GM13977 (cell line): ENCODE measurements at regions not wholly inside any gene's neighbourhood (a gene's known extent, or its start where the extent isn't known, plus 50 kb on each side); places are given as distances from the start of the nearest gene placed in this dataset.

ENCODE experiments used
- DNase-seq: peaks from one replicate; pipeline ENCODE4 v3.0.0; 2012; ENCODE audit warnings: low spot score
- in situ Hi-C: fragments of 300-500 bp; cut with MboI; formaldehyde crosslinking; loops from one replicate; pipeline ENCODE4 v1.12.0; 2022; ENCODE audit warnings: low sequenced_read_pairs, low pct_unique_long_range_greater_than_20kb, mixed read lengths, inconsistent platforms; ENCODE audit not compliant: unreplicated experiment
- TF ChIP-seq, protein P1 (sequence below): IDR thresholded peaks from 2 replicates; pipeline ENCODE4 v1.5.1; 2012; ENCODE audit warnings: mild to moderate bottlenecking, control low read depth; ENCODE audit not compliant: insufficient read depth; ENCODE audit errors: extremely low read depth, missing control alignments

DNA sequence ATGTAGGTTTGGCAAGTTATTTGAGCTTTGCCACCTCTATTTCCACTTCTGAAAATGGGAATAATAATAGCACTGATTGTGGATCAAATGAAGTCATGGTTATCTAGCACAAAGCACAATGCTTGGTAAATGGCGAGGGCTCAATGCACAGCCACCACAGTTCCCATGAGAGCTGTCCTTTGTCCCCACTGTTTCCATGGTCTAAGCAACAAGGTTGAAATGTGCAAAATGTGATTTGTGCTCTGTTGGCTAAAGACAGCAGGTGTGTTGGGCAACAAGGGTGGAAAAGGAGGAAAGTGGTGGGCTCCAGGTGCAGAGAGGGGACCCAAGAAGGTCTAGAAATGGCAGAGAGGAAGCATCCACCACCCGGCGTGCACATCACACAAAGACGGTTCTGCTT, 200.5 kb downstream of the TRIM29 start:
- in situ Hi-C loops: no loop called here
- TF ChIP-seq, protein P1, sequence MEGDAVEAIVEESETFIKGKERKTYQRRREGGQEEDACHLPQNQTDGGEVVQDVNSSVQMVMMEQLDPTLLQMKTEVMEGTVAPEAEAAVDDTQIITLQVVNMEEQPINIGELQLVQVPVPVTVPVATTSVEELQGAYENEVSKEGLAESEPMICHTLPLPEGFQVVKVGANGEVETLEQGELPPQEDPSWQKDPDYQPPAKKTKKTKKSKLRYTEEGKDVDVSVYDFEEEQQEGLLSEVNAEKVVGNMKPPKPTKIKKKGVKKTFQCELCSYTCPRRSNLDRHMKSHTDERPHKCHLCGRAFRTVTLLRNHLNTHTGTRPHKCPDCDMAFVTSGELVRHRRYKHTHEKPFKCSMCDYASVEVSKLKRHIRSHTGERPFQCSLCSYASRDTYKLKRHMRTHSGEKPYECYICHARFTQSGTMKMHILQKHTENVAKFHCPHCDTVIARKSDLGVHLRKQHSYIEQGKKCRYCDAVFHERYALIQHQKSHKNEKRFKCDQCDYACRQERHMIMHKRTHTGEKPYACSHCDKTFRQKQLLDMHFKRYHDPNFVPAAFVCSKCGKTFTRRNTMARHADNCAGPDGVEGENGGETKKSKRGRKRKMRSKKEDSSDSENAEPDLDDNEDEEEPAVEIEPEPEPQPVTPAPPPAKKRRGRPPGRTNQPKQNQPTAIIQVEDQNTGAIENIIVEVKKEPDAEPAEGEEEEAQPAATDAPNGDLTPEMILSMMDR: no peak
- DNase-seq: no peak

DNA sequence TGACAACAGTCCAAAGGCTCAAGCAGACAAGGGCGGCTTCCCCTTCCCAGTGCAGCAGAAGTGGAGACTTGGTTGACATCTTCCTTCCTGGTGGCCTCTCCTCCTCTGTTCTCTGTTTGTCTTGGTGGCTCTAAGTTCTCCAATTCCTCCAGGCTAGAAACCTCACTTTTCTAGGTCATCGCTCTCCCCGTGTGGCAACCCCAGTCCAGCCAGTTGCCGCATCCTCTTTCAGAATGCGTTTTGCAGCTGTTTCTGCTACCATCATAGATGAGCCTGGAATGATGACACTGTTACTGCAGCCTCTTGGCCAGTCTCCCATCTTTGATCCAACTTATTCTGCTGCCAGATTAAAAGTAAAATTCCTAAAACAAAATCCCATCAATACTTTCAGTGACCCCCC, 201.5 kb downstream of the TRIM29 start:
- in situ Hi-C loops: no loop called here
- TF ChIP-seq, protein P1: no peak
- DNase-seq: no peak

DNA sequence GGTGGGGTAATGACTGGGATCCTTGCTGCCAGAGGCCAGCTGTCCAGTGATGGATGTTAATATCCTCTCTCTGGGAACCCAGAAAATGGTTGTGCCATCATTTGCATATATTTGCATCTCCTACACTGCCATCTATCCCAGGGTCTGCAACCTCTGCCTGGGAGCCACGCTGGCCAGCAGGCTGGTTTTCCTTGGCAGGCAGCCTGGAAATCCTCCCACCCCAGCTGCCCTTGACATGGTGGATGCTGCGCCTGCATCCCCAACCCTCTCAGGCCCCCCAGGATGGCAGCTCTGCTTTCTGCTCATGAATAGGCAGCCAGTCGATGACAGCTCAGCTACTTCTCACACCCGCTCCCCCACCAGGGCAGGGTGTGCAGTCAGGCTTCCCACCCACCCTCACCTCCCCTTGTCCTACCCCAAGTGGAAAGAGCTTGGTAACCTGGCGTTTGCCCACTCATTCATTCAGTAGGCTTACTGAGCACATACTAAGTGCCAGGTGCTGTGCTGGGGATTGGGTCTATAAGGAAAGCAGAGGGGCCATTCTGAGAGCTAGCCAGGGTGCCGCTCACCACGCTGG, 202.5 kb downstream of the TRIM29 start:
- TF ChIP-seq, protein P1: no peak
- in situ Hi-C loops: no loop called here
- no peak for DNase-seq

DNA sequence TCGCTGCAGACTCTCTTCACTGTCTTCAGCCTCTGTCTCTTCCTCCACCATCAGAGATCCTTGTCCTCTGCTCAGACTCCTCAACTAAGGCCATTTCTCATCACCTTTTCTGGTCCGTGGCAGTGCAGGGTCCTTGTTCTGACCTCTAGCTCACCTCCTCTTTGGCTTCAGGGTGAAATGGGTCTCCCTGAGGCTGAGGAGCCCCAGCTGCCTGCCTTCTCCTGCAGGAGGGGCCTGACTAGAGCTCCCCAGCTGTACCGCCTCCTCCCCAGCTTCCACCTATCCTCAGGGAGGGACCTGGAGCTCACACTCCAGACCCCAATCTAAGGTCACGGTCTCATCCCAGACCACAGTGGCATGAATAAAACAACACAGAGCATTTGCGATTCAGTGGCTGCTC, 203.0 kb downstream of the TRIM29 start:
- TF ChIP-seq, protein P1: no peak
- in situ Hi-C loops: no loop called here
- DNase-seq: no peak

DNA sequence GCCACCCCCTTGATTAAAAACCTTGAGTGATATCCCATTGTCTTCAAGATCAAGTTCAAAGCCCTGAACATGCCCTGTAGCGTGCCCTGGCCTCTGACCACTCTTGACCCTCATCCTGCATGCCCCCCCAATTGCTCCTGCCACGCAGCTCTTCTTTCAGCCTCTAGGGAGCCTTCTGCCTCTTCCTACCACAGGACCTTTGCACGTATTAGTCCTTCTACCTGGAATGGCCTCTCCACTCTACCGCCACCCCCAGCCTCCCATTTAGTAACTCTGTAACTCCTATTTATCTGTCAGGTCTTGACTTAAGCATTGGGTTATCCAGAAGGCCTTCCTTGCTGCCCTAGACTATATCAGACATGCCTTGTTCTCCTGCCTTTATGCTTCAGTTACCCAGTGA, 203.6 kb downstream of the TRIM29 start:
- TF ChIP-seq, protein P1: no peak
- in situ Hi-C loops: no loop called here
- no peak for DNase-seq

DNA sequence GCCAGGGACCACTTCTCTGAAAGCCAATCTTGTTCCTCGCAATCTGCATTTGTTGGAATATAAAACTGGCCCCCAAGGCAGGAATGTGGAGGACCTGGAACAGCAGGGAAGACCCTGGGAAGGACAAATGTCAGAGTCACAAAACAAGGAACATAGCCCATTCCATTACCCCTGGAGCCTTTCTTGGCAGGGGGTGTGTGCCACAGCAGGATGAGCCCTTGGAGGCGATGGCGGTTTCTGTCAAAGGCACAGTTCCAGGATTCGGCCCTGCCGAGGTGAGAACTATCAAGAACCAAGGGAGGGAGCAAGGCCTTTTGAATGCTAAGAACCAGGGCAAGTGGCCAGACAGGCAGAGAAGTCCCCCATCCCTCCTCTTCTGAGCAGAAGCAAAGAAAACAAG, 204.3 kb downstream of the TRIM29 start:
- DNase-seq: no peak
- TF ChIP-seq, protein P1: no peak
- in situ Hi-C loops: no loop called here
